ENCODE measurements at regions not wholly inside any gene's neighbourhood (a gene's known extent, or its start where the extent isn't known, plus 50 kb on each side); places are given as distances from the start of the nearest gene placed in this dataset.

- no peak for DNase-seq
Measured at GRCh38 chr13:104320446-104320845, 1254.2 kb upstream of the SLC10A2 start.

DNA sequence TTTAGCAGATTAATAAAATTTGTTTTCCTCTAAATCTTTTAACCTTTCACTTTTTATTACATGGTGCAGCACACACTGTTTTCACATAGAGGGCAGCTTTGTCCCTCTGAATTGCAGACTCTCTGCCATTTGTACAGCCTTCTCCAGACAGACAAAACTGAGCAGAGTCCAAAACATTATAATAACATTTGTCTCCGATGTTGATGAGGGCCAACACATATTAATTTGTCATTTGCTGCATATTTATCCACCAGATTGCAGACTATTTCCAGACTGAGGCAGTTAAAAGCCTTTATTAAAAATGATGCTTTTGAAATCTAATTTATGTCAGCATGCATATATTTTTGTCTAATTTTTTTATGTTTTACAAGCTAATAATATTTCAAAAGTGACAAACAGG is 1251.9 kb upstream of the SLC10A2 start:
- no peak for DNase-seq

DNA sequence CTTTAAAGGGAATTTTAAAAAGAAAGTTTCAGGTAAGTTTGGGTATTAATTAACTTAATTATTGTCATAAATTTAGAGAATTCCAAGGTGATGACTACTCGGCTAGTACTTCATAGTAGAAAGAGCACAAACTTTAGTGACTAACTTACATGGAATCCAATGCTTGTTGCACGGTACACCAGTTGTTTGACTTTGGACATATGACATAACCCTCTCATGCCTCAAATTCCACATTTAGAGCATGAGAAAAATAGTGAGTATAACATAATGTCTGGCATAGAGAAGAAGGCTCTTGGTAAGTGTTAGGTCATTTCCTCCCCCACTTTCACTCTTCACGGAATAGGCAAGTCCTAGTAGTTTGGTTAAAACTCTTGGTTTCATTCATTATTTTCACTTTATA is 1249.4 kb upstream of the SLC10A2 start:
- DNase-seq = peak; percentile 73

DNA sequence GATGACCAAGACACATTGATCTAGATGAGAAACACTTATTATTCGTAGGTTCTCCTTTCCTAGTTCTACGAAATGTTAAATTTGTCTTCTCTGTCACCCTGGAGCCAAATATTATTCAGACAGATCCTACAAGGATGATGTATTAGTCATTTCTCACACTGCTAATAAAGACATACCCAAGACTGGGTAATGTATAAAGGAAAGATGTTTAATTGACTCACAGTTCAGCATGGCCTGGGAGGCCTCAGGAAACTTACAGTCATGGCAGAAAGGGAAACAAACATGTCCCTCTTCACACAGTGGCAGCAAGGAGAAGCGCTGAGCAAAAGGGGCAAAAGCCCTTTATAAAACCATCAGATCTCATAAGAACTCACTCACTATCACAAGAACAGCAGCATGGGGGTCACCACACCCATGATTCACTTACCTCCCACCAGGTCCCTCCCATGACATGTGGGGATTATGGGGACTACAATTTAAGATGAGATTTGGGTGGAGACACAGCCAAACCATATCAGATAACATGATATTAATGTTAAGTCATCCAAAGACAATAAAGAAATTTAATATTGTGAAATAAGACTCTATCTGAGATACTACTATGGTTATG is 1248.8 kb upstream of the SLC10A2 start:
- peak; percentile 9 for DNase-seq

- DNase-seq = no peak
Measured at GRCh38 chr13:104314321-104314720, 1248.1 kb upstream of the SLC10A2 start.

GRCh38 chr13:104310861-104311260 is 1244.6 kb upstream of the SLC10A2 start:
- DNase-seq = no peak

GRCh38 chr13:104309431-104309830 is 1243.2 kb upstream of the SLC10A2 start:
- no peak for DNase-seq

DNA sequence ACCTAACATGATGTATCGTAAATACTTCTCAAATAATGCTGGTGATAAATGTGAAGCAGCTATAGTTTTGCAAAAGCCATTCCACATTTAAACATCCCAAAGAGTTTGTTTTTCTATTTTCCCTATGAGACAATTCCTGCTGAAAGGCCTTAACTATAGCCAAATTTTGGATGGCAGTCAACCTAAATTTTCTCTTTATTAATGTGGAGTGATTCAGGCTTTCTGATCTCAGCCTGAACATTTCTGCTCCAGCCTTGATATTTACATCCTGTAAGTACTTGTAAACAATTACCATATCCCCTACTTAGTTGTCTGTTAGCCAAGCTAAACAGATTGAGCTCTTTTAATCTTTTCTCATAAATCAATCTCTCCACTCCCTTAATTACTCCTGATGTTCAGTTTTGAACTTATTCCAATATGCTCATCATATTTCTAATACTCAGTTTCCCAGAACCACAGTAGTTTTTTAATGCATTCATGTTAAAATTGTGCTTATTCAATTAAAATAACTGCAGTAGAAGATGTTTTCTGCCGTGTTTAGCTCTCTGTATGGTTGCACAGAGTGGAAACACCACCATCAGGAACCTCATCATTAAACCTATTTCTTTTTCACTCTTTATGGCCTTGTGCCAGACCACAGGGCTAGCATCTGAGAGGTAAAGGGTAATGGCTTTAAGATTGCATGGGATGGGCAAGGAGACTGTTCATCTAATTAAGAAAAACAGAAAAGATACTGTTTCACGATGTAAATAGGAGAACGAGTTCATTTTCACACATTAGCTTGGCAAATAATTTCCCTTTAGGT is 1235.2 kb upstream of the SLC10A2 start:
- no peak for DNase-seq

DNA sequence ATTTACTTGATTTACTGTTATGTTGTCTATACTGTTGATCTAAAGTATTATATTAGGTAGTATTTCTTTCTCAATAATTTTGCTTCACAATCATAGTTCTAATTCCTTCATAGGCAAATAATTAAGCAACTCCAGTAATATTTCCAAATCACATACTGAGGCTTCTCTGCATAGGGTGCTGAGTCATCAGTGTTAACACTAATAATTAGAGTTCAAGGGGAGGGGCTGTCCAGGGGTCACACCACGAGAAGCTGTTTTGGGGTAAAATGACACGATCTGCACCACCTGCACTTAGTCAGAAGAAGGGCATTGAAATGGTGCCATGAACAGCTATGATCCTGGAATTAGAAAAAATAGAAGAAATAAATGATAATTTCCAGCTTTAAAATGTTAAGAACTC is 1230.9 kb upstream of the SLC10A2 start:
- no peak for DNase-seq

DNA sequence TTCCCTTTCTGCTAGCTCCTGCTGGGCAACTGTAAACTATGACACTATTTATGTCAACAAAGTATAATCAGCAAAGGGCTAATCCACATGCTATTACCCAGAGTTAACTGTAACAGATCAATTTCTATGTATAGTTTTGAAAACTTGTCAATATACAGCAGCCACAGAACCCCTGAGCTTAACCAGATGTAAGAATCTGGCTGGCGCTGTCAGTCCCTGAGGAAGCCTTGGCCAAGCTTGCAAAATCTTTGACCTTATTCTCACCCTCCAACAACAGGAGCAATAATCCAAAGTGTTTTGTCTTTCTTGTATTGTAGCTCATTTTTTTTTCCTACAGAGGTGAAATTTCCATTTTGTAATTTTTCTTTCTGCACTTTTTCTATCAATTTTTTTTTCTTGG is 1230.1 kb upstream of the SLC10A2 start:
- DNase-seq = no peak

DNA sequence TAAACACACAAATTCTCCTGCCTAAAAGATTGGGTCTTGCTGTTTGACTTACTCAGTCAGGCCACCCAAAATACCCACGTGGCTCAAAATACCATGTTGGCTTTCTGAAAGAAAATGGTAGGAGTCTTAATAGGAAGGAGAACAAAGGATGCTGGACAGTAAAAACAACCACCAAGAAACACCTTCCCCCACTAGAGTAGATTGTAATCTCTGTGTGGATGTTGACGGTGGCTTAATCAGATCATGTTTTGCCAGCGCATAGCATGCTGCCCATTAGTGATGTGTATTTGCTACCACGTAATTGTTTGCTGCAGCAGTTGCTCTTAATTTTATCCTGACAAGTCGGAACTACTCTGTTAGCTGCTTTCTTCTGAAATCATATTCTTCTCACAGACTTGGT is 1229.3 kb upstream of the SLC10A2 start:
- no peak for DNase-seq

DNA sequence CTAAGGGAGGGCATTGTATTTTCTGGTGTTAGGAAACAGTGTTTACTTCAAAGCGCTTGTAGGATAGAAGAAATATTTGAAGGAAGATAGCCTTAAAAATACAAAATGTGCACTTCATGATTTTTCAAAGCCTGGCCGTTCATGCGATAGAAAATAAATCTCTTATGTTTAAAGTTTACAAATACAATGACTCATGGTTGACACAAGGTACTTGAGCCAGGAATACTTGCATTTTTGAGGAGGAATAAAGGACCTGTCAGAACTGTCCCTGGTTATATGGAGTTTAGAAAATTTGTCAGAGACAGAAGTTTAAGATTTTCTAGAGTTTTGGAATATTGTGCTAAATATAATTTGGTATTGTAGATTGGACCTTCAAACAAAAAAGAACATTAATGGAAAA is 1223.2 kb upstream of the SLC10A2 start:
- DNase-seq = no peak

DNA sequence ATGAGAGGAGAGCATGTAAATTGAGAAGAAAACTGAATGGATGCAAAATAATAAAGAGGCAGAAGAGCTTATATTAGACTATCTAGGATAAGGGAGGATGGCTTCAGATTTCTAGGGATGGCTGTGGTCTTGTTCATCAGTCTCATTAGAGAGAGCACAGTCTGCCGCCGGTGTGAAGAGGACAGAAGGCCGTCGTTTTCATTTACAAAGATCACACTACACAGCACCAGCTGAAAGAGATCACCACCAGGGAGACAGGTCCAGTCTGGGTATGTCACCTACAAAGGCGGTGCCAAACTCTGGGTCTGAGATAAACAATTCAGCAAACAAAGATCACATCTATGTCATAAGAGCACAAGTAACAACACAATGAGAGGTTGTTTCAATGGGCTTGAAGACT is 1222.3 kb upstream of the SLC10A2 start:
- no peak for DNase-seq

DNA sequence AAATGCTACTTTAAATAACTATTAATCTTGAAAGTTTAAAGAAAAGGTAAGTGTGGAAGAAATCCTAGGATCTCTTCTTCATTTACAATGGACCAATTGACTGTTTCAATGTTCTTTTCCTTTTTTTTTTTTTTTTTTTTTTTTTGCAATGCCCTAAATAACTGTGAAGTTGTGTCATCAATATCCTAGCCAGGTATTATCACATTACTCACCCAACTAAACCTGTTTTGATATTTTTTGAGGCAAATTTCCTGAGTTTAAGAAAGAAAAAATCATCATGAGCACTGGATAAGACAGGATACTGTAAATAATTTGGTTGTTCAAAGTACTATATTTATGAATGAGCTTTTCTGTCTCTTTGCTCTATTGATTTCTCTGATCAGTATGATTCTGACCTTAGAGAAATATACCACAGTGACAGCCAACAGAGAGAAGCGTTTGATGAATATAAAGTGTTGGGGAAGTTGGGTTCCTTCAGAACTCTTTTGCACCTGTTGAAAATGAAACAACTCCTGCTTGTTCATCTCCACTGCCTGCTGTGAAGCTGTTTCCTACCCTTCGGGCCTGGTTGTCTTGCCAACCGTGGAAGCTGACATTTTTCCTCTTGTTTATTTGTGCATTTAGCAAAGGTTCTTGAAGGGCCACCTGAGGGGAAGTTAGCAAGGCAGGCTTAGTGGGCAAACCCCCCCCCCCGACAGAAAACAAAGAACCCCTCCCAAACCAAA is 1220.5 kb upstream of the SLC10A2 start:
- DNase-seq = no peak

- DNase-seq = no peak
Measured at GRCh38 chr13:104281910-104282309, 1215.7 kb upstream of the SLC10A2 start.

DNA sequence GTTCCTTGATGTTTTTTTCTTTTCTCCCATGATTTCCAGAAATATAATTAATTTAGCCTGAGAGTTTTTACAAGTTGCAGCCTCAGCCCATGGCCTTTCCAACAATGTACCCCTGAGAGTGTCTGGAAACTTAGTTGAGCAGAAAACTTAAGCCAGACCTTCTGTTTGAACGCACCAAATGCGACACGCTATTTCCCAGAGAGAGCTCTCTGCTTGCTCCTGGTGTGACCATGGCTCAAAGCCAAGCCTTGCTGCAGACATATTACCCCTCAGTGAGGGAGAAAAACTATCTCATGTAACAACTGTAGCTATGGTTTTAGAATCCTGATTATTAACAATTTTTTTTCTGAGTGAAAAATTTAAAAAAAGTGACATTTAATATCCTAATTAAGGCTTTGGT is 1204.5 kb upstream of the SLC10A2 start:
- DNase-seq = no peak

DNA sequence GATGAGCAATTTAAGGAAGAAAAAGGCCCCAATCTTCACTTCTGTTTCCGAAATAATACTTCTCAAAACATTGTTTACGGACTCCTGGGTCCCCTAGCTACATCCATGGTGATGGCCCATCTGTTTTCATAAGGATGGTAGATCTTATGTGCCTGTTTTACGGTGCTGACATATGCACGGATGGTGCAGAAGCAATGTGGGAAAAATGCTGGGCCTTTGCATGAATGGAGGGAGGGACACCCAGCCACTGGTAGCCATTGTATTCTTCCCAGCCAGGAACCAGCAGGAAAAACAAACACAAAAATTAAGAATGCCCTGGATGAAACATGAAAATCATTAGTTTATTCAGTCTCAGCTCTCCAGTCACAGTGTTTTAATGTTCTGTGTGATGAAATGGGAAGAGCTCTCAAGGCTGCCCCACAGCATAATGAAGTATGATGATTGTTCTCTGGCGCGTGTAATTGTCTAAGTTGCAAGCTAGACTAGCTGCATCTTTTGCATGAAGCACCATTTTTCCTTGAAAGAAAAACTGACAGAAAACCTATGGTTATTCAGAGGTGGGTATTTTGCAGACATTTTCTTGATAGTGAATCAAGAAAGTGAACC is 1201.1 kb upstream of the SLC10A2 start:
- no peak for DNase-seq

GRCh38 chr13:104256701-104257100 is 1190.5 kb upstream of the SLC10A2 start:
- DNase-seq = no peak

DNA sequence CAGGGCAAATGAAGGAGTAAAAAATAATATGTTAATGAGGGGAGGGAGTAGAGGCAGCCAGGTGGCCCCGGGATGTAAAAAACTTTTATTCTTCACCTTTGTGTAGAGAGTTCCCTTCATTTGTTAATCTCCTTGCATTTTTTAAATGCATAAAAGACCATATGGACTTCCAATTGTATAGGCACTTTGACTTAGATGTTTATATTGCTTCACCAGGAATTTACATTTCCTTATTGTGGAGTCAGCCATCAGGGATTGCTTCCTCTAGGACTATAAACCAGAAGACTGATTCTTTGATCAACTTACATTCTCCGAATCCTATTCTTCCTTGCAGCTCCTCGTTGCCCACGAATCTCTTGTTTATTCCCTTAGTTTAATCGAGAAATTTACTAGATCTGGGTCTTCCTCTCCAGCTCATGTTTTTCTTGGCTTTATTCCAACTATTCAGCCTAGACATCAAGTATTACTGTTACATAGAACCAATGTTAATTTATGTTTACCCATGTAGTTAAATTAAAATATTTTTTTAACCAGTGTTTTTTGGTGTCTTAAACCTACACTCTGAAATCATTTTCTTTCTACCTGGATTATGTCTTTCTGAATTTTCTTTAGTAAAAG is 1187.0 kb upstream of the SLC10A2 start:
- no peak for DNase-seq

DNA sequence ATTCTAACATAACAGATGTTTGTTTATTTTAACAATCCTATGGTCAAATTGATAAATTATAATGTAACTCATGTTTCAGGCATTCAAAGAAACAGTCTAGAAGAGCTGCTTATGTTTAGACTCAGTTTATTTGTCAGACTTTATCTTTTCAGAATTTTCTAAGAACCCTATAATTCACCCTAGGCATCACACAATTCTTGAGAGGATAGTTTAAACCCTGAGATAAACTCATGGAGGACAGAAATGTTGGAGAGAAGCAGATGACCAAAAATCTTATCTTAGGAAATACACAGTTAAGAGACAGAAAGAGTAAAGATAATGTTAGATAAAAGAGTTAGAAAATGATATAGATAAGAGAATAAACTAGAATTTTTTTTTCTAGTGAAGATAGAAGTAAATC is 1185.7 kb upstream of the SLC10A2 start:
- no peak for DNase-seq

DNA sequence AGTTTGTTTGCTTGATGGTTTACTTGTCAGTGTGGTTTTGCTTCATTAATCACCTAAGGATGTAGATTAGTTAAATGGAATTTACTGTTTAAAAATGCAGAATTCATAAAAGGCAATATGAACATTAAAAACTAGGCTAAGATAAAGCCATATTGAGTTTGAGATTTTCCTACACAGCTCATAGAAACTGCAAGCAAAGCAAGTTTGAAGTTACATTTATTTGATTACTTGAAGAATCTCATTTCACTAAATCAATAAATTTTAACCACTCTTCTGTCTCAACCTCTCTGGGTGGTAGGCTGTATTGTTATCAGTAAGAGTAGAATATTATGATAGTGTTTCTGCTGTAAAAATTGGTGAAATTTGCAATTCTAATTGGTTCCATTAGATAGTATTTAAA is 1180.7 kb upstream of the SLC10A2 start:
- DNase-seq = no peak

- no peak for DNase-seq
Measured at GRCh38 chr13:104206450-104207044, 1140.3 kb upstream of the SLC10A2 start.

- DNase-seq = no peak
Measured at GRCh38 chr13:104204177-104204576, 1138.0 kb upstream of the SLC10A2 start.

All from EL (cell line).